ENCODE measurements at regions not wholly inside any gene's neighbourhood (a gene's known extent, or its start where the extent isn't known, plus 50 kb on each side); places are given as distances from the start of the nearest gene placed in this dataset.
"Not testable (repeated sequence)": the region's sequence is repeated elsewhere in the genome, so short reads cannot be mapped to it uniquely, and the experiment has no call there.

GRCh38 chr14:52125885-52126284 lies 57.0 kb upstream of the NID2 start:
- DNase-seq (ENCODE audit: low spot score), result no peak
- TF ChIP-seq, protein P1, sequence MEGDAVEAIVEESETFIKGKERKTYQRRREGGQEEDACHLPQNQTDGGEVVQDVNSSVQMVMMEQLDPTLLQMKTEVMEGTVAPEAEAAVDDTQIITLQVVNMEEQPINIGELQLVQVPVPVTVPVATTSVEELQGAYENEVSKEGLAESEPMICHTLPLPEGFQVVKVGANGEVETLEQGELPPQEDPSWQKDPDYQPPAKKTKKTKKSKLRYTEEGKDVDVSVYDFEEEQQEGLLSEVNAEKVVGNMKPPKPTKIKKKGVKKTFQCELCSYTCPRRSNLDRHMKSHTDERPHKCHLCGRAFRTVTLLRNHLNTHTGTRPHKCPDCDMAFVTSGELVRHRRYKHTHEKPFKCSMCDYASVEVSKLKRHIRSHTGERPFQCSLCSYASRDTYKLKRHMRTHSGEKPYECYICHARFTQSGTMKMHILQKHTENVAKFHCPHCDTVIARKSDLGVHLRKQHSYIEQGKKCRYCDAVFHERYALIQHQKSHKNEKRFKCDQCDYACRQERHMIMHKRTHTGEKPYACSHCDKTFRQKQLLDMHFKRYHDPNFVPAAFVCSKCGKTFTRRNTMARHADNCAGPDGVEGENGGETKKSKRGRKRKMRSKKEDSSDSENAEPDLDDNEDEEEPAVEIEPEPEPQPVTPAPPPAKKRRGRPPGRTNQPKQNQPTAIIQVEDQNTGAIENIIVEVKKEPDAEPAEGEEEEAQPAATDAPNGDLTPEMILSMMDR (IDR thresholded peaks at IDR 0.05; ENCODE audit: extremely low read depth, insufficient read depth, missing control alignments), result no peak
- in situ Hi-C loops (cut with MboI; ENCODE audit: low pct_unique_long_range_greater_than_20kb, low sequenced_read_pairs, unreplicated experiment), result no loop called here

- in situ Hi-C loops (cut with MboI; ENCODE audit: low pct_unique_long_range_greater_than_20kb, low sequenced_read_pairs, unreplicated experiment), result no loop called here
- TF ChIP-seq, protein P1 (IDR thresholded peaks at IDR 0.05; ENCODE audit: extremely low read depth, insufficient read depth, missing control alignments), result no peak
- no peak for DNase-seq (ENCODE audit: low spot score)
These were observed 56.2 kb upstream of the NID2 start for GRCh38 chr14:52124791-52125684.

DNA sequence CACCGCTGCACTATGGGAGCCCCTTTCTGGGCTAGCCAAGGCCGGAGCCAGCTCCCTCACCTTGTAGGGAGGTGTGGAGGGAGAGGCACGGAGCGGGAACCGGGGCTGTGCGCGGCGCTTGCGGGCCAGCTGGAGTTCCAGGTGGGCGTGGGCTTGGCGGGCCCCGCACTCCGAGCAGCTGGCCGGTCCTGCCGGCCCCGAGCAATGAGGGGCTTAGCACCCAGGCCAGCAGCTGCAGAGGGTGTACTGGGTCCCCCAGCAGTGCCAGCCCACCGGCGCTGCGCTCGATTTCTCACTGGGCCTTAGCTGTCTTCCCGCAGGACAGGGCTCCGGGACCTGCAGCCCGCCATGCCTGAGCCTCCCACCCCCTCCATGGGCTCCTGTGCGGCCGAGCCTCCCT lies 53.3 kb upstream of the NID2 start:
- DNase-seq (ENCODE audit: low spot score); in situ Hi-C loops (cut with MboI; ENCODE audit: low pct_unique_long_range_greater_than_20kb, low sequenced_read_pairs, unreplicated experiment): not testable (repeated sequence)

DNA sequence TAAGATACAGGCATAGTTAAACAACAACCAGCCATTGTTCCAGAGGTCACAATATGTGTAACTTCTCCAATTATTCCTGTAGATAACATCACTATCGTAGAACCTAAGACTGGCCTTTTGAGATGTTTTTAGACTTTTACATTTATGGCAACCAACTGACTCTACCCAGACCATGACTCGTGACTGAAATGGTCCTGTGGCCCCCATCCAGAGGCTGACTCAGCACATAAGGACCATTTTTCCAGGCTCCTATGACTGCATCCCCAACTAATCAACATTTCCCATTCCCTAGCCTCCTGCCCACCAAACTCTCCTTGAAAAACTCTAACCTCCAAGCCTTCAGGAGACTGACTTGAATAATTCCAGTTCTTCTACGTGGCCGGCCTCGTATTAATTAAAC lies 52.6 kb upstream of the NID2 start:
- DNase-seq (ENCODE audit: low spot score), result no peak
- TF ChIP-seq, protein P1 (IDR thresholded peaks at IDR 0.05; ENCODE audit: extremely low read depth, insufficient read depth, missing control alignments), result no peak
- in situ Hi-C loops (cut with MboI; ENCODE audit: low pct_unique_long_range_greater_than_20kb, low sequenced_read_pairs, unreplicated experiment), result no loop called here

GRCh38 chr14:52119030-52119429 lies 50.2 kb upstream of the NID2 start:
- in situ Hi-C loops (cut with MboI; ENCODE audit: low pct_unique_long_range_greater_than_20kb, low sequenced_read_pairs, unreplicated experiment), result no loop called here
- no peak for DNase-seq (ENCODE audit: low spot score)
- TF ChIP-seq, protein P1 (IDR thresholded peaks at IDR 0.05; ENCODE audit: extremely low read depth, insufficient read depth, missing control alignments), result no peak
